Vagina (tissue), 2 donors: ENCODE measurements at regions not wholly inside any gene's neighbourhood (a gene's known extent, or its start where the extent isn't known, plus 50 kb on each side); places are given as distances from the start of the nearest gene placed in this dataset.

ENCODE experiments used
- DNase-seq, 2 donors: peaks; one replicate each; pipeline ENCODE4 v3.0.0-alpha.2; 2017; ENCODE audit errors: extremely low spot score in 2 of 2
- H3K27ac ChIP-seq: fragments of 200-600 bp; sonication (generic); one replicate; pipeline ENCODE4 v1.5.1; 2019
- H3K27me3 ChIP-seq: fragments of 200-600 bp; sonication (generic); one replicate; pipeline ENCODE4 v1.5.1; 2019
- H3K36me3 ChIP-seq, 2 donors: fragments of 200-600 bp; sonication (generic); one replicate each; pipeline ENCODE4 v1.5.1; 2017 to 2019
- H3K4me1 ChIP-seq: fragments of 200-600 bp; sonication (generic); one replicate; pipeline ENCODE4 v1.5.1; 2019
- H3K4me3 ChIP-seq, 2 donors: fragments of 200-600 bp; sonication (generic); 1 replicate in 1 of 2; 2 replicates in 1 of 2; pipeline ENCODE4 v1.5.1; 2016 to 2019
- H3K9me3 ChIP-seq: fragments of 200-600 bp; sonication (generic); one replicate; pipeline ENCODE4 v1.5.1; 2019
- POLR2A ChIP-seq, 2 donors: fragments of 450-650 bp; IDR thresholded peaks; one replicate each; pipeline ENCODE4 v1.6.1; 2017; ENCODE audit warnings: antibody characterized with exemption in 2 of 2, mild to moderate bottlenecking in 2 of 2, moderate library complexity in 2 of 2
- POLR2AphosphoS5 ChIP-seq, 2 donors: sonication (generic); formaldehyde crosslinking; IDR thresholded peaks; one replicate each; pipeline ENCODE4 v1.9.0; 2017; ENCODE audit warnings: antibody characterized with exemption in 2 of 2, mild to moderate bottlenecking in 2 of 2, low read depth in 1 of 2; ENCODE audit not compliant: insufficient read depth in 1 of 2
- intact Hi-C: fragments of 100-400 bp; cut with DNase I; formaldehyde crosslinking; loops from one replicate; pipeline ENCODE4 v1.15.1; 2023
- TF ChIP-seq, protein P1 (sequence below), 3 experiments: fragments of 450-650 bp in 2 of 3; fragments of 200-600 bp in 1 of 3; sonication (generic) in 1 of 3; IDR thresholded peaks; one replicate each; pipeline ENCODE4 v1.5.1; 2017 to 2019; ENCODE audit warnings: antibody characterized with exemption in 3 of 3, mild to moderate bottlenecking in 2 of 3, moderate library complexity in 2 of 3

DNA sequence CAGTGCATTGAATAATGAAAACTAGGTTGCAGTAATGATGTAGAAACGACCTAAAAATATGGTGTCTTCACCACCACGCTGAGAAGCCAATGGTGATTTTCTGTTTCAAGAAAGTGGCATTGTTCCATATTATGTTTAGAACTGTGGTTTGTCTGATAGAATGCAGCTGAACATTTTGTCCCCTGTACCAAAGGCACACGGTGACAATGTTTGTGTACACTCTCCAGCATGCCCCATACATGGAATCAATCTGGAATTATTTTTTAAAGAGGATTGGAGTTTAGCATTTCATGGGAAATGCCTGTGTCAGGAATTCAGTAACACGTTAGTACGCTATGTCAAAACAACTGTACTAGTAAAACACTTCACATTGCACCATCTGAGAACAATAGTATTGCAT, 237.4 kb upstream of the AUTS2 start:
- DNase-seq: no peak
- Histone ChIP-seq H3K27me3 (no peaks in the 10 kb centered on the region), H3K36me3 (no peaks in the 10 kb centered on the region), H3K4me3 (no peak overlapping the region), H3K9me3 (no peaks in the 10 kb centered on the region), H3K27ac (no peak overlapping the region), H3K4me1 (no peaks in the 10 kb centered on the region)
- TF ChIP-seq POLR2A (IDR thresholded peaks at IDR 0.05) (no peak), POLR2AphosphoS5 (IDR thresholded peaks at IDR 0.05; ENCODE audit: insufficient read depth in 1 of 2, low read depth in 1 of 2) (no peak)
- TF ChIP-seq, protein P1, sequence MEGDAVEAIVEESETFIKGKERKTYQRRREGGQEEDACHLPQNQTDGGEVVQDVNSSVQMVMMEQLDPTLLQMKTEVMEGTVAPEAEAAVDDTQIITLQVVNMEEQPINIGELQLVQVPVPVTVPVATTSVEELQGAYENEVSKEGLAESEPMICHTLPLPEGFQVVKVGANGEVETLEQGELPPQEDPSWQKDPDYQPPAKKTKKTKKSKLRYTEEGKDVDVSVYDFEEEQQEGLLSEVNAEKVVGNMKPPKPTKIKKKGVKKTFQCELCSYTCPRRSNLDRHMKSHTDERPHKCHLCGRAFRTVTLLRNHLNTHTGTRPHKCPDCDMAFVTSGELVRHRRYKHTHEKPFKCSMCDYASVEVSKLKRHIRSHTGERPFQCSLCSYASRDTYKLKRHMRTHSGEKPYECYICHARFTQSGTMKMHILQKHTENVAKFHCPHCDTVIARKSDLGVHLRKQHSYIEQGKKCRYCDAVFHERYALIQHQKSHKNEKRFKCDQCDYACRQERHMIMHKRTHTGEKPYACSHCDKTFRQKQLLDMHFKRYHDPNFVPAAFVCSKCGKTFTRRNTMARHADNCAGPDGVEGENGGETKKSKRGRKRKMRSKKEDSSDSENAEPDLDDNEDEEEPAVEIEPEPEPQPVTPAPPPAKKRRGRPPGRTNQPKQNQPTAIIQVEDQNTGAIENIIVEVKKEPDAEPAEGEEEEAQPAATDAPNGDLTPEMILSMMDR (IDR thresholded peaks at IDR 0.05): no peak
- intact Hi-C loops: no loop called here

DNA sequence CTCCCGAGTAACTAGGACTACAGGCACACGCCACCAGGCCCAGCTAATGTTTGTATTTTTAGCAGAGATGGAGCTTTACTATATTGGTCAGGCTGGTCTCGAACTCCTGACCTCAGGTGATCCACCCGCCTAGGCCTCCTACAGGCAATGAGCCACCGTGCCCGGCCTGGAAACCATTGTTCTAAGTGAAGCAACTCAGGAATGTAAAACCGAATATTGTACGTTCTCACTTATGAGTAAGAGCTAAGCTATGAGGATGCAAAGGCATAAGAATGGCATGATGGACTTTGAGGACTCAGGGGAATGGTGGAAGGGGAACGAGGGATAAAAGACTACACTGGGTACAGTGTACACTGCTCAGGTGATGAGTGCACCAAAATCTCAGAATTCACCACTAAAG, 235.1 kb upstream of the AUTS2 start:
- TF ChIP-seq, protein P1 (IDR thresholded peaks at IDR 0.05): no peak
- no peak for TF ChIP-seq POLR2AphosphoS5 (IDR thresholded peaks at IDR 0.05; ENCODE audit: insufficient read depth in 1 of 2, low read depth in 1 of 2)
- no peak for TF ChIP-seq POLR2A (IDR thresholded peaks at IDR 0.05)

DNA sequence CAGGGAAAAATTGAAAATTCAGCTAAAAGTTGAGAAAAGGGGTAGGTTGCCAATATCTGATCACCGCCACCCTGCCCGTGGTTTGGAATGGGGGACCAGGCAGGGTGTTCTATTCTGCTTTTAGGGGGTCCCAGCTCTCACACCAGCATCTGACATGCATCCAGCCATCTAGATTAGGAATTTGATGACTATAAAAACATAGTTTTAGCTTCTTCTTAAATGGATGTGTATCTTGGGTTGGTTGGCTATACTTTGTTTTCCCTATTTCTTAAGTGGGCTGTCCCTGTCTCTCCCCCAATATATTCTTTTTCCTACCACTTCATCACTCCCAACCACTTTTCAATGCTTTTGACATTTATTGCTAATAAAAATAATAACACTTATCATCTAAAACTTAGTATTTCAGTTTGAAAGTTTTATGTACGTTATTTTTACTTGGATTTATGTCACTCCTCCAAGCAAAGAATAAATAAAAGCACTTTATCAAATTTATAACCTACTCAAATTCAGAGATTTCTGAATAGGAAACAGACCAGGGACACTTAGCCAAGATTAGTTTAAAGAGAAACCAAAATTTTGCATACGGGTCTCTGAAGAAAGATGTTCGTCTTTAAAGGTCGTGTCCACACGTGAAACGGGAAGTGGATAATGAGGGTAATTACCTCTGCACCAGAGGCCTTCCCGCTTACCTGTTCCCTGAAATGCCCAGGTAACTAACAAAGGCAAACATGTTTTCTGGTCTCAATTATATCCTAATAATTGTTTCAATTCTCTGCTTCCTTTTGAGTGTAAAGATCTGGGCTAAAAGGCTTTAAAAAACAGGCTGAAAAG, 233.2 kb upstream of the AUTS2 start:
- DNase-seq: no peak
- H3K4me1 ChIP-seq: peaks cover 7% of the 10 kb centered on the region
- H3K36me3 ChIP-seq: no peaks in the 10 kb centered on the region
- peak overlapping the region in 1 of 2 donors; percentile 8 for H3K4me3 ChIP-seq
- no peak overlapping the region for H3K27ac ChIP-seq
- H3K9me3 ChIP-seq: no peaks in the 10 kb centered on the region
- intact Hi-C loops: no loop called here
- H3K27me3 ChIP-seq: no peaks in the 10 kb centered on the region
- TF ChIP-seq, protein P1 (IDR thresholded peaks at IDR 0.05): no peak
- no peak for TF ChIP-seq POLR2A (IDR thresholded peaks at IDR 0.05)
- TF ChIP-seq POLR2AphosphoS5 (IDR thresholded peaks at IDR 0.05; ENCODE audit: insufficient read depth in 1 of 2, low read depth in 1 of 2): no peak

More for the DNA sequence above, 235.1 kb upstream of the AUTS2 start:
- Histone ChIP-seq H3K27me3 (no peaks in the 10 kb centered on the region), H3K27ac (no peak overlapping the region), H3K4me3 (no peak overlapping the region), H3K4me1 (peaks cover 7% of the 10 kb centered on the region), H3K9me3 (no peaks in the 10 kb centered on the region), H3K36me3 (no peaks in the 10 kb centered on the region)
- no peak for DNase-seq
- intact Hi-C loops: no loop called here

DNA sequence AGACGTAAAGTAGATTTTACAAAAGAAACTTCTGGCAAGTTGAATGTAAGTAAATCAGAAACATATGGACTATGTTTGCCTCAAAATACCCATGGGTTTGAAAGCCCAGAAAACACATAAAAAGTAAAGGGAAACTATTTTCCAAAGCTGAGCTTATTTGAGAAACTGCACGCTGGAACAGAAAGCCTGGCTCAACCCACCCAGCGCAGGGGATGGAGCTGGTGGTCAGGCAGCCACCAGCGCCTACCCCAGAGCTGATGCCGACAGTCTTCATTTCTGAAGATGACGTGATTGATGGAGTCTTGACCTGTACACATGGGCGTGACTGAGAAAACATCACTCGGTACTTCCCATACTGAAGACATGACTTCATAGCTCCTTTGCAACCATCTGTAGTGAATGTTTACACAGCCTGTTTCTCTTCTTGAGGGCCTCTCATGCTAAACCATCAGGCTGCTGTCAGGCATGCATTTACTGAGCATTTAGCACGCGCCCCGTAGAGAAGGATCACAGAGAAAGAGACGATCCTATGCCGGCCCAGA, 232.6 kb upstream of the AUTS2 start:
- TF ChIP-seq, protein P1 (IDR thresholded peaks at IDR 0.05): no peak
- TF ChIP-seq POLR2AphosphoS5 (IDR thresholded peaks at IDR 0.05; ENCODE audit: insufficient read depth in 1 of 2, low read depth in 1 of 2): peak in 1 of 2 donors; percentile 35
- H3K27ac ChIP-seq: no peak overlapping the region
- H3K36me3 ChIP-seq: no peaks in the 10 kb centered on the region
- intact Hi-C loops: no loop called here
- peaks cover 7% of the 10 kb centered on the region for H3K4me1 ChIP-seq
- no peaks in the 10 kb centered on the region for H3K27me3 ChIP-seq
- H3K9me3 ChIP-seq: no peaks in the 10 kb centered on the region
- peak overlapping the region in 1 of 2 donors; percentile 8 for H3K4me3 ChIP-seq
- no peak for DNase-seq

DNA sequence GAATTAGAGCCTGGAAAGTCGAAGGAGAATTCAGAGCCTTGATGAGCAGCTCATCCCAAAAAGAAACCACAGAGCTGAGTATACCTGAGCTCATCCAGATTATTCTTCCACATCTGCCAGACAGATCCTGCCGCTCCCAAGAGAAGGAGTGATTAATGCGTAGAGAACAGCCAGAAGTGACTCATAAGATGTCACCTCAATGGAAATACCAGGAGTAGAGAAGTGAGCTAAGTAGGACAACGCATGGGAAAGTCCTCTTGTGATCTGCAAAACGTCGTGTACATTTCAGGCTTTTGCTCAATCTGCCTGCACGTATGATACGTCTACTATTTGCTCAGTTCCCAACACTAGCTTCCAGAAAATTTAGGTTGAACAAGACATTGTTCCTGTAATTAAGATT, 230.5 kb upstream of the AUTS2 start:
- intact Hi-C loops: no loop called here
- H3K4me3 ChIP-seq: no peak overlapping the region
- DNase-seq: no peak
- H3K27me3 ChIP-seq: no peaks in the 10 kb centered on the region
- H3K27ac ChIP-seq: no peak overlapping the region
- H3K36me3 ChIP-seq: no peaks in the 10 kb centered on the region
- no peaks in the 10 kb centered on the region for H3K9me3 ChIP-seq
- TF ChIP-seq POLR2A (IDR thresholded peaks at IDR 0.05) (no peak), POLR2AphosphoS5 (IDR thresholded peaks at IDR 0.05; ENCODE audit: insufficient read depth in 1 of 2, low read depth in 1 of 2) (no peak)
- TF ChIP-seq, protein P1 (IDR thresholded peaks at IDR 0.05): no peak
- peaks cover 7% of the 10 kb centered on the region for H3K4me1 ChIP-seq
